ENCODE measurements at regions not wholly inside any gene's neighbourhood (a gene's known extent, or its start where the extent isn't known, plus 50 kb on each side); places are given as distances from the start of the nearest gene placed in this dataset.

- no peak for DNase-seq (ENCODE audit: low read depth)
These were observed 250.2 kb upstream of the MIR17HG start for GRCh38 chr13:91097269-91097668.

DNA sequence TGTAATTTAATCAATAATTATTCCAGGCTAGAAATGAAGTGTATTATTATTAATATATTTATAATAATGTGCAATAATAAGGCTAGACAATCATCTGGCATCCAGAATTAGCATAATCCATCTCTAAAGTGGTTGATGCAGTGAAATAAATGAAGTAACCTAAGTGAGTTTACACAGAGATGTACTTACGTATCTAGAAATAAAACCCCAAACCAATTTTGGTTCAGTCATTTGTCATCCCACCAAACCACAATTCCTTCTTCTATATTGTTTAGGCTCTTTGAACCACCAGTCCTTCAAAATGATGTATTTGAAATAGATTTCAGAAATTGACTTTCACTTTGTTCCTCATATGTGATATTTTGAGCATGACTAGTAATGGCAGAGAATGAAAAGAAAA, 247.6 kb upstream of the MIR17HG start:
- no peak for DNase-seq (ENCODE audit: low read depth)

DNA sequence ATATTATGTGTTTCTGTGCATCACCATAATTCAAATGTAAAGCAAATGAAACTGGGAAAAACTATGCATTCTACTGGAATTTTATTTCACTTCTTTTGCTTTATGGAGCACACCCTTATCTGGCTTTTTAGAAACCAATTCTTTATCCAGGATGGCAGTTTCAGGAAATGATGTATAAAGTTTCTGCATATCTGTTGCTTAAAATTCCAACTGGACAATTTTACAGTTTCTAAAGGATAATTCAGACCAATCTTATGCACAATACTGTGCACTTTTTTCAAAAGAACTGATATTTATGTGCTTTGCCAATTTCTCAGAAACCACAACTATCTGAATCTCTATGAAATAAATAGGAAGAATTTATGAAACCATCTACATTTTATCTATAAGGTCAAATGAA, 246.5 kb upstream of the MIR17HG start:
- DNase-seq (ENCODE audit: low read depth), result no peak

- no peak for DNase-seq (ENCODE audit: low read depth)
These were observed 246.1 kb upstream of the MIR17HG start for GRCh38 chr13:91101381-91101780.

- no peak for DNase-seq (ENCODE audit: low read depth)
These were observed 242.2 kb upstream of the MIR17HG start for GRCh38 chr13:91105270-91105669.

- no peak for DNase-seq (ENCODE audit: low read depth)
These were observed 240.9 kb upstream of the MIR17HG start for GRCh38 chr13:91106565-91106964.

DNA sequence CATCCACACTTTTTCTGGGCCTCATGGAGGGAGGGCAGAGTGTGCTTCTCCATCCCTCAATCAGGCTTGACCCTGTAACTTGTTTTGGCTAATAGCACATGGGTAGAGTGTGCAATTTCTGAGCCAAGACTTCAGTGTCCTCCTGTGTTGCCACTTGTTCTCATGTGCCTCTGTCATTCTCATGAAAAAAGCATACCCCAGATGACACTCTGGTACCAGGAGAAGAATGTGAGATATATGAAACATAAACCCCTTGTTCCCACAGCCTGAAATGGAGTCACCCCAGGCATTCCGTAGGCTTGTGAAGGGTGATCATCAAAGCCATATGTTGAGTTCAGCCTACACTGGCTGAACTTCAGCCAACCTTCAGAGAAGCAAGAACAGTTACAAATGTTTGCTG, 239.2 kb upstream of the MIR17HG start:
- no peak for DNase-seq (ENCODE audit: low read depth)

GRCh38 chr13:91111476-91112200, 235.8 kb upstream of the MIR17HG start:
- DNase-seq (ENCODE audit: low read depth), result peak; percentile 12

- no peak for DNase-seq (ENCODE audit: low read depth)
These were observed 235.1 kb upstream of the MIR17HG start for GRCh38 chr13:91112201-91112923.

GRCh38 chr13:91112924-91113277, 234.6 kb upstream of the MIR17HG start:
- DNase-seq (ENCODE audit: low read depth), result no peak

GRCh38 chr13:91115776-91116175, 231.7 kb upstream of the MIR17HG start:
- DNase-seq (ENCODE audit: low read depth), result no peak

DNA sequence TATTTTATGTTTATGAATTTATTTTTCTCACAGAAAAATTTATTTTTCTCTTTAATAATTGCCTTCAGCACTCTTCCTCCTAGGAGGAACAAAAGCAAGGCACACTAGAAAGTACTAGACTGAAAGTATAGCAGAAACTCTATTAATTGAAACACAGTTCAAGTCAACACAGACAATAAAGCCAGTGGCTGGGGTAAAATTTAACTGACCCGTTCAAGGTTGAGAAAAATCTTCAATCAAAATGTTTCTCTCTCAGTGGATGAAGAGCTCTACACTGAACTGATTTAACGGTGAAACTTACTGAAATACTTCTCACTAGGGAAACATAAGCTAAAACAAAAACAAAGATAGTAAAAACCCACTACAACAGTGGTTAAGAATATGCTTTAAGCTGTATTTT, 230.1 kb upstream of the MIR17HG start:
- DNase-seq (ENCODE audit: low read depth), result no peak

- no peak for DNase-seq (ENCODE audit: low read depth)
These were observed 227.8 kb upstream of the MIR17HG start for GRCh38 chr13:91119643-91120042.

DNA sequence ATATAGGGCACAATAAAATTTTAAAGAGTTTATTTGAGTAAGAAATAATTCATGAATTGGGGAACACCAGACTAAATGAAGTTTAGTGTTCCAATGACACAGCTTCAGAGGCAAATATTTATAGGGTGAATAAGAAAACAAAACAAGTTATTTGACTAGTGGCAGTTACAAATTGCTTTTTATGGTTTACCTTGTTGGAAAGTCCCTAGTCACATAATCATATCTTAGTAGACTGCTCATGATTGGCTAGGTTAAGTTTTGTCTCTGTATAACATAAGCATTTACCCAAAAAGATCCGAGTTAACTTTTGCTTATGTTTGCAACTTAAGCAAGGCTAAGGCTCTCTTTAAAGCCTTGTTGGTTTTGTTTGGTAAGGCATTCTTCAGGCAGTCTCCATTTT, 224.7 kb upstream of the MIR17HG start:
- no peak for DNase-seq (ENCODE audit: low read depth)

- peak; percentile 55 for DNase-seq (ENCODE audit: low read depth)
These were observed 223.9 kb upstream of the MIR17HG start for GRCh38 chr13:91123456-91124127.

DNA sequence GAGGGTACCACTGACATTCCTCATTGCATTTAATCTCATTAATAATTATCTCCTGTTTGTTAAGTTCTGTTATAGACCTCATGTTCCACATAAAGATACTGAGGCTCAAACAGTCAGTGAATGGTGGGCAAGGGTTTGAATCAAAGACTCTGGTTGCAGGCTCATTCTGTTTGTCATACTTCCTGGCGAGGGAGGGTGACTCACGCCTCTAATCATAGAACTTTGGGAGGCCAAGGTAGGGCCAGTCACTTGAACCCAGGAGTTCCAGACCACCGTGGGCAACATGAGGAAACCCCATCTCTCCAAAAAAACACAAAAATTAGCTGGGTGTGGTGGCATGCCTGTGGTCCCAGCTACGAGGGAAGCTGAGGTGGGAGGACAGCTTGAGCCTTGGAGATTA, 220.7 kb upstream of the MIR17HG start:
- DNase-seq (ENCODE audit: low read depth), result peak; percentile 73

- DNase-seq (ENCODE audit: low read depth), result no peak
These were observed 219.5 kb upstream of the MIR17HG start for GRCh38 chr13:91127995-91128394.

DNA sequence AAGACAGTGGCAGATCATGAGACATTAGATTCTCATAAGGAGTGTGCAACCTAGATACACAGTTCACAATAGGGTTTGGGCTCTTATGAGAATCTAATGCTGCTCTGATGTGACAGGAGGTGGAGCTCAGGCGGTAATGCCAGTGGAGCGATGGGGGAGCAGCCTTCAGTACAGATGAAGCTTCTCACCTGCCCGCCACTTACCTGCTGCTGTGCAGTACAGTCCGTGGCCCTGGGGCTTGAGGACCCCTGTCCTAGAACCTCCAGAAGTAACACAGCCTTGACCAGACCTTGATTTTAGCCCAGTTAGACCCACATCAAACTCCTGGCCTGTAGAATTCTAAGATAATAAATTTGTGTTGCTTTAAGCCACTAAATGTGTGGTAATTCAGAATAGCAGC, 215.1 kb upstream of the MIR17HG start:
- DNase-seq (ENCODE audit: low read depth), result no peak

GRCh38 chr13:91132786-91133185, 214.7 kb upstream of the MIR17HG start:
- no peak for DNase-seq (ENCODE audit: low read depth)

- DNase-seq (ENCODE audit: low read depth), result peak; percentile 61
These were observed 213.3 kb upstream of the MIR17HG start for GRCh38 chr13:91133941-91134802.

GRCh38 chr13:91134803-91135184, 212.7 kb upstream of the MIR17HG start:
- DNase-seq (ENCODE audit: low read depth), result no peak

DNA sequence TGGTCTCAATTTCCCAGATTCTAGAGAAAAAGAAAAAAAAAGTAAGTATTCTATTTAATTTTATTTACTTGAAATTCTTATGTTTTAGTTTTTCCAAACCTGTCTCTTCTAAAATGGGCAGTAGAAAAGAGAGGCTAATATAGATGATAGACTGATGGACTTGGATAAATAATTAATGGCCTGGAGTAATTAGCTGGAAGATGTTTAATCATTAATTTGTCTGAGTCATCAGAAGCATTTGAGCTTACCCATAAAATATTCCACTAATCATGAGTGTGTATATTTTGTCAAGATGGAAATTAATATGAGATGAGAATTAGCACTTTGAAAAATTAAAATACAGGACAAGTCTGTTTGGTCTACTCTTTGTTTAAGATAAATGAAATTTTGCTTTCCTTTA, 212.1 kb upstream of the MIR17HG start:
- DNase-seq (ENCODE audit: low read depth), result no peak

All from HT1080 (cell line).